VCaP (cell line): ENCODE measurements at regions not wholly inside any gene's neighbourhood (a gene's known extent, or its start where the extent isn't known, plus 50 kb on each side); places are given as distances from the start of the nearest gene placed in this dataset.

Experiments
- H3K27ac ChIP-seq: fragments of 450-650 bp; 2 replicates; pipeline ENCODE4 v1.5.1; 2017
- TF ChIP-seq, protein P1 (sequence below): fragments of 450-650 bp; conservative IDR thresholded peaks from 2 replicates; pipeline ENCODE4 v1.5.1; 2017; ENCODE audit warnings: mild to moderate bottlenecking, moderate library complexity

GRCh38 chr11:70532066-70532440, 133.7 kb downstream of the CTTN start:
- no peak overlapping the region for H3K27ac ChIP-seq
- TF ChIP-seq, protein P1, sequence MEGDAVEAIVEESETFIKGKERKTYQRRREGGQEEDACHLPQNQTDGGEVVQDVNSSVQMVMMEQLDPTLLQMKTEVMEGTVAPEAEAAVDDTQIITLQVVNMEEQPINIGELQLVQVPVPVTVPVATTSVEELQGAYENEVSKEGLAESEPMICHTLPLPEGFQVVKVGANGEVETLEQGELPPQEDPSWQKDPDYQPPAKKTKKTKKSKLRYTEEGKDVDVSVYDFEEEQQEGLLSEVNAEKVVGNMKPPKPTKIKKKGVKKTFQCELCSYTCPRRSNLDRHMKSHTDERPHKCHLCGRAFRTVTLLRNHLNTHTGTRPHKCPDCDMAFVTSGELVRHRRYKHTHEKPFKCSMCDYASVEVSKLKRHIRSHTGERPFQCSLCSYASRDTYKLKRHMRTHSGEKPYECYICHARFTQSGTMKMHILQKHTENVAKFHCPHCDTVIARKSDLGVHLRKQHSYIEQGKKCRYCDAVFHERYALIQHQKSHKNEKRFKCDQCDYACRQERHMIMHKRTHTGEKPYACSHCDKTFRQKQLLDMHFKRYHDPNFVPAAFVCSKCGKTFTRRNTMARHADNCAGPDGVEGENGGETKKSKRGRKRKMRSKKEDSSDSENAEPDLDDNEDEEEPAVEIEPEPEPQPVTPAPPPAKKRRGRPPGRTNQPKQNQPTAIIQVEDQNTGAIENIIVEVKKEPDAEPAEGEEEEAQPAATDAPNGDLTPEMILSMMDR: no peak

DNA sequence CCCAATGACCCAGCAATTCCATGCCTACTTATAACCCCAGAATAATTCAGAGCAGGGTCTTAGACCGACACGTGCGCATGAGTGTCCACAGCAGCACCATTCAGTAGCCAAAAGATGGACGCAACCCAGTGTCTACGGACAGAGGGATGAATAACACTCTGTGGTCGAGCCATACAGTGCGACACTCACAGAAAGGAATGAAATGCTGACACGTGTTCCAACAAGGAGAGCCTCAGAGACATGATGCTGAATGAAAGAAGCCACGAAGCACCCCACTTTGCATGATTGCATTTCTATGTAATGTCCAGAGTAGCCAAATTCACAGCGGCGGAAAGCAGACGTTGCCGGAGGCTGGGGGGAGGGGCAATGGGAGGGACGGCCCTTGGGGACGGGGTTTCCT, 134.4 kb downstream of the CTTN start:
- no peak overlapping the region for H3K27ac ChIP-seq
- TF ChIP-seq, protein P1: no peak

DNA sequence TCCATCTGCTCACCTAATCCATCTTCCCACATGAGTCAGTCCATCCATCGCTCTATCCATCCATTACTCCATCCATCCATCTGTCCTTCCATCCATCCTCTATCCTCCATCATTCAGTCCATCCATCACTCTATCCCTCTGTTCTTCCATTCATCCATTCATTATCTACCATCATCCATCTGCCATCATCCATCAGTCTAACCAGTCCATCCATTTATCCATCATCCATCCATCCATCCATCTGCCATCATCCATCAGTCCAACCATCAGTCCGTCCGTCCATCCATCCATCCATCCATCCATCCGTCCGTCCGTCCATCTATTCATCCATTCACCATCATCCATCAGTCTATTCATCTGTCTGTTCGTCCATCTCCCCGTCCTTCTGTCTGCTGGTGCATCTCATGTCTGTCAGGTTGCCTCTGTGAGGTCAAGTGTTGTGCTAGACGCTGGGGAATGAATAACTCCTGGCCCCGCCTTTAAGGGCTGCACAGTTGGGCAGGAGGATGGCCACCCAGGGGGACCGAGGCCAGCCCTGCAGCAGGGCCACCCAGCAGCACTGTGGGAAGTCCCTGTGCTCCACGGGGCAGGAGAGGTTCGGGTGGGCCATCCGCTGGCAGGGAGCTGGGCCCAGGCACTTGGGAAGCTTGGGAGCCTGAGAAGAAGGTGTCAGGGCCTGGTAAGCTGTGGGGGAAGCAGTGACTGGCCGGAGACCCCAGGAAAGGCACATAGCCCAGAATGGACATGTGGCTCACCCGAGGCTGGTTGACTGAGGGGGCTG, 137.1 kb downstream of the CTTN start:
- TF ChIP-seq, protein P1: no peak
- no peak overlapping the region for H3K27ac ChIP-seq

- H3K27ac ChIP-seq: no peak overlapping the region
- TF ChIP-seq, protein P1: no peak
These were observed 137.9 kb downstream of the CTTN start for GRCh38 chr11:70536051-70536877.

DNA sequence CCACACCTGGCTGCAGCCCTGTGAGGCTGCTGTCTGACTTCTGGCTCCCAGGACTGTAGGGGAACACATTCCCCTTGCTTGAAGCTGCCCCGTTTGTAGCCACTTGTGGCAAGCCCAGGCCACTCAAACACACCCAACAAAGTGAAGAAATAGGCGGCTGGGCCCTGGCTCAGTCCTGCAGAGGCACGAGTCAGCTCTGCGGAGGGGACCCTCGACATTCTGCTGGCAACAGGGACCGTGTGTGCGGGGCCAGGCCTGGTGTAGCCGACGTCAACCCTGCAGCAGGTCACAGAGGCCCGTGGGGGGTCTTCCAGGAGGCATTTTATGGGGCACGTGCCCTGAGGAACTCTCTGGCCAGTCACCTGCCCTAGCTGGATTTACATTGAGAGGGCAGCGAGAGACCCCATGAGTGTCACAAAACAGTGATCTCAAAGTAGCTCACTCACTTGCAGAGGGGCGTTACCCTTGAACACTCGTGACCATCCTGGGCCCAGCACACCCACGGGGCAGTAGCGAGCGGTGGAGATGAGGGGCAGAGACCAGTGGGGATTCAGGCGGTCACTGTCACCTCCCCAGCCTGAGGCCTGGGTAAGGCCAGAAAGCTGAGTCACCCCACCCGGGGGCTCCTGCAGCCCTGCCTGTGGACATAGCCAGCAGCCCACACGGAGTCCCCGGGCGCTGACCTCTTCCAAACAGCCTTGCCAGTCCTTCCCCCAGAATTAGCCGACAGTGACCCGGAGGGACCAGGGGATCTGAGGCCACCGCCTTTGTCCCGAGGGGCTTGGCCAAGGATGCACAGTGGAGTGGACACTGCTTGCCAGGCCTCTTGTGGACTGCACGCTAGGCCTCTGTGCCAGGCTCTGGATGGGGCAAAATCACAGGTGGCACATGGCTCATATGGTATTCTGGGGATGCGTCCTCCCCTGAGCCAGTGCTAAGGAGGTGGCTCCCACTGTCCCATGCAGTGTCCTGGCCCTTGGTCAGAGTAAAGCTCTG, 139.5 kb downstream of the CTTN start:
- H3K27ac ChIP-seq: no peak overlapping the region
- TF ChIP-seq, protein P1: no peak

GRCh38 chr11:70538641-70539359, 140.5 kb downstream of the CTTN start:
- H3K27ac ChIP-seq: no peak overlapping the region
- TF ChIP-seq, protein P1: no peak
